GM18505 (cell line): ENCODE measurements at regions not wholly inside any gene's neighbourhood (a gene's known extent, or its start where the extent isn't known, plus 50 kb on each side); places are given as distances from the start of the nearest gene placed in this dataset.

Source experiments
- ATAC-seq: cut with Tn5 transposase; IDR thresholded peaks from one replicate; pipeline ENCODE4 v1.9.1; 2021; ENCODE audit not compliant: unreplicated experiment
- POLR2A ChIP-seq: IDR thresholded peaks from 4 replicates; pipeline ENCODE4 v1.6.1; 2011; ENCODE audit warnings: borderline replicate concordance; ENCODE audit not compliant: insufficient read depth, insufficient read length; ENCODE audit errors: extremely low read depth

DNA sequence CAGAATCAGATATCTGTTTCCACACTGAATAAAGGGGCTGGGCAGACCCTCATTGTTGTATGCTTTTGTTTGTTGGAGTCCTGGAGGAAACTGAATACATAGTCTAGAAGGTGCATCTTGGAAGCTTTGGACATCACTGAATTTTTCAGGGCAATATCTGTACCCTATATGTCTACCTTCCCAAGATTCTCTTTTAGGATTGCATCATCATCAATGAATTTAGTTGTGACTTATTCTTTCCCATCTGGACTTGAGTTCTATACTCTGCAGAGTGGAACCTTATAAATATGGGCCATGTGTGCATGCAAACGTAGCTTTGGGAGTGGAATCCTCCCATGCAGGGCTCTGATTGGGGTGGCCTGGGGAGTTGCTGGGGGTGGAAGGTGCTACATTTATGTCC lies 60.7 kb upstream of the PROKR2 start:
- no peak for ATAC-seq
- TF ChIP-seq POLR2A: no peak

DNA sequence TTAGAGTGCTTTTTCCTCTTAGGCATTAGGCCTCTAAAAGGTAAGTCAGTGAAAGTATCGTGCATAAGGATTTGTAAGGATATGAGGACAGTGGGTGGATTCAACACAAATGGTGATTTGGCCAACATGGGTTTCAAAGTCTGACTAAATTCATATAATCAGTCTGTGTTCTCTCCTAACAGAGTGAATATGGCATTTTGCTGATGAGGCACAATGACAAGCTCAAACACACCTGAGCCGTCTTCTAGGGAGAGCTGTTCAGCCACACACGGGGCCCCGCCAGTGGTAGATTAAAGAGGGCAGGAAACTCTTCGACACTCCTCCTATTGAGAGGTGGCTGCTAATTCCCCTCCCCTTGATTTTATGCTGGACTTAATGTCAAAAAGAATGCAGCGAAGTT lies 59.5 kb upstream of the PROKR2 start:
- ATAC-seq: no peak

DNA sequence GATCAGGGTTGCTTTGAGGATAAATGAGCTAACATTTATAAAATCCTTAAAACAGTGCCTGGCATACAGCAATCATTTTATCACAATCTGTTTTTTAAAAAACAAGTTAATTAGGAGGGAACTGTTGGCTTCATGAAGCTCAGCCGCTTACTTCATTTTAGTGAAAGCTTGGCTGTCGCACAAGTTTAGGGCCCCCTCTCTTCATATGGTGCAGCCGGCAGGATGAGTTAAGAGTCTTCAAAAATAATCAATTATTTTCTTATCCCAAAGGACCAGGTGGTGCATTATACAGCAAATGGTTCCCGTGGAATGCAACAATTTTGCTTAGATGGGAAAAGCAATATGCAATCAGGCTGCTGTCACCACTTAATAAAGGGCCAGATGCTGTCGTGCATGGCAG lies 57.4 kb upstream of the PROKR2 start:
- no peak for TF ChIP-seq POLR2A
- no peak for ATAC-seq

More for the DNA sequence above, 59.5 kb upstream of the PROKR2 start:
- TF ChIP-seq POLR2A: no peak

DNA sequence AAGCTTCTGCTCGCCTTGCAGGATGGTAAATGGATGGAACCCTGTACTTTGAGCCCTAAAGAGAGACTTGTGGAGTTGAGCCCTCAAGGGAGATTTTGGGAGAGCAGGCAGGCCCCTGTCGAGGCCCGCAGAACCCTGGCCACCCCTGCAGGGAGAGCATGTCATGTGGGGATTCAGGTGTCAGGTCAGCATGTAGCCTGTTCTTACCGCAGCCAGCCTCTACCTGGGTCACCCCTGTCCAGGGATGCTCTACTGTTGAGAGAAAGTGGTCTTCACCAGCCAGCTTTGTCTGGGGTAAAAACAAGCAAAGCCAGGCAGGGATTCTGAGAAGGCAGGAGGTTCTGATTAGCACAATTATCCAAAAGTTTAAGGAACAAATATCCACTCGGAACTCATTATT lies 55.6 kb upstream of the PROKR2 start:
- TF ChIP-seq POLR2A: no peak
- no peak for ATAC-seq

GRCh38 chr20:5369629-5370028 lies 52.9 kb upstream of the PROKR2 start:
- no peak for ATAC-seq
- no peak for TF ChIP-seq POLR2A
